ENCODE measurements at regions not wholly inside any gene's neighbourhood (a gene's known extent, or its start where the extent isn't known, plus 50 kb on each side); places are given as distances from the start of the nearest gene placed in this dataset.
"Not testable (repeated sequence)": the region's sequence is repeated elsewhere in the genome, so short reads cannot be mapped to it uniquely, and the experiment has no call there.

DNA sequence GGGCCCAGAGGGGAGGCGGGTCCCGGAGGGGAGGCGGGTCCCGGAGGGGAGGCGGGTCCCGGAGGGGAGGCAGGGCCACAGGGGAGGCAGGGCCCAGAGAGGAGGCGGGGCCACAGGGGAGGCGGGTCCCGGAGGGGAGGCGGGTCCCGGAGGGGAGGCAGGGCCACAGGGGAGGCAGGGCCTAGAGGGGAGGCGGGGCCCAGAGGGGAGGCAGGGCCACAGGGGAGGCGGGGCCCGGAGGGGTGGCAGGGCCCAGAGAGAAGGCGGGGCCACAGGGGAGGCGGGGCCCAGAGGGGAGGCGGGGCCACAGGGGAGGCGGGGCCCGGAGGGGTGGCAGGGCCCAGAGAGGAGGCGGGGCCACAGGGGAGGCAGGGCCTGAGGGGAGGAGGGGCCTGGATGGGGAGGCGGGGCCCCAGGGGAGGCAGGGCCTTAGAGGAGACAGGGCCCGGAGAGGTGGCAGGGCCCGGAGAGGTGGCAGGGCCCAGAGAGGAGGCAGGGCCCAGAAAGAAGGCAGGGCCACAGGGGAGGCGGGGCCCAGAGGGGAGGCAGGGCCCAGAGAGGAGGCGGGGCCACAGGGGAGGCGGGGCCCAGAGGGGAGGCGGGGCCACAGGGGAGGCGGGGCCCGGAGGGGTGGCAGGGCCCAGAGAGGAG, 81.1 kb downstream of the YTHDF1 start:
- not testable (repeated sequence) for DNase-seq (ENCODE audit: low read depth, low spot score); H3K36me3 ChIP-seq (ENCODE audit: control insufficient read depth, insufficient read depth, low read length); H3K27me3 ChIP-seq (ENCODE audit: control insufficient read depth, insufficient read depth, low read length); H3K4me3 ChIP-seq (ENCODE audit: low read length); H3K4me1 ChIP-seq (ENCODE audit: control insufficient read depth, insufficient read depth, low read length); H3K27ac ChIP-seq (ENCODE audit: low read length); H3K9me3 ChIP-seq (ENCODE audit: control insufficient read depth, insufficient read depth, low read length)
- no CpG with 5 or more reads among the region's 29 CpGs for WGBS (ENCODE audit: insufficient coverage, insufficient read length)

DNA sequence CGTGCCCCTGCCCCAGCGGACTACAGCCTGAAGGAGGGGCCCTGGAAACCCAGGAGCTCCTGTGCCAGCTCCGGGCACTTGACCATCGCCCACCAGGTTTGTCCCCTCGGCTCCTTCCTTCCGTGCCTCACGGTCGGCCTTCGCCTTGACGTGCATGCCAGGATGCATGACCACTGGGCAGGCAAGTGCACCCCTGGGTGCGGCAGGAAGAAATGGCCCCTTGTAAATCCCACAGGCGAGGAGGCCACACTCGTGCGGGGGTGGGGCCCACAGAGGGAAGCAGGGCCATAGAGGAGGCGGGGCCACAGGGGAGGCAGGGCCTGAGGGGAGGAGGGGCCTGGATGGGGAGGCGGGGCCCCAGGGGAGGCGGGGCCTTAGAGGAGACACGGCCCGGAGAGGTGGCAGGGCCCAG, 81.7 kb downstream of the YTHDF1 start:
- no peak overlapping the region for H3K27ac ChIP-seq (ENCODE audit: low read length)
- peaks cover 3% of the 10 kb centered on the region; the same call in 1 of the 2 replicates for H3K4me1 ChIP-seq (ENCODE audit: control insufficient read depth, insufficient read depth, low read length)
- H3K4me3 ChIP-seq (ENCODE audit: low read length), result no peak overlapping the region
- WGBS (ENCODE audit: insufficient coverage, insufficient read length), result no CpG with 5 or more reads among the region's 19 CpGs
- no peaks in the 10 kb centered on the region for H3K27me3 ChIP-seq (ENCODE audit: control insufficient read depth, insufficient read depth, low read length)
- no peaks in the 10 kb centered on the region for H3K9me3 ChIP-seq (ENCODE audit: control insufficient read depth, insufficient read depth, low read length)
- DNase-seq (ENCODE audit: low read depth, low spot score), result no peak
- no peaks in the 10 kb centered on the region for H3K36me3 ChIP-seq (ENCODE audit: control insufficient read depth, insufficient read depth, low read length)

DNA sequence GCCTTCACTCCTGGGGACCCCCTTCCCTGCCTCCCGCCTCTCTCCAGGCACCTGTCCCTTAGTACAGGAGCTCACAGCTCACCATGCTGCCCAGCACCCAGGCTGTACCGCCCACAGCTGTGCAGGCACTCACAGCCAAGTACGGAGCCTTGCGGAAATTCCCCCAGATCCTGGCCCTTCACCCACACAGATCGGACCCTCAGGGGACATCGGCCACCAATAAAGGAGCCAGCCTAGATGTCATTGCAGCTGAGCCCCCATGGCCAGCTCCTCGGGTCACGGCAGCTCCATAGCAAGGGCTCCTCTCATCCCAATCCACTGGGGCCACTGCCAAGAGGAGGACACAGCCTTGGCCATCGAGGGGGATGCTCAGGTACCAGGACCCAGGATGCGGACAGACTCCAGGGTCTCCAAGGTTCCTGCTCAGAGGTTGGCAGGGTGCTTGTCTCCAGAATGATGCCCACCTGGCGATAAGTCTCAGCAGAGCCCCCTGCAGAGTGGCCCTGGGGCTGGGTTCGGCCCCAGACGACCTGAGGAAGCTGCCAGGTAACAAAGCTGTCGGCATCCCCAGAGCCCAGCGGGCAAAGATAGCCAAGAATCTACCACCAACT, 82.3 kb downstream of the YTHDF1 start:
- no peaks in the 10 kb centered on the region for H3K9me3 ChIP-seq (ENCODE audit: control insufficient read depth, insufficient read depth, low read length)
- no peak overlapping the region for H3K4me3 ChIP-seq (ENCODE audit: low read length)
- H3K27me3 ChIP-seq (ENCODE audit: control insufficient read depth, insufficient read depth, low read length), result no peaks in the 10 kb centered on the region
- WGBS (ENCODE audit: insufficient coverage, insufficient read length), result no CpG with 5 or more reads among the region's 15 CpGs
- H3K4me1 ChIP-seq (ENCODE audit: control insufficient read depth, insufficient read depth, low read length), result peaks cover 3% of the 10 kb centered on the region; the same call in 1 of the 2 replicates
- DNase-seq (ENCODE audit: low read depth, low spot score), result no peak
- H3K36me3 ChIP-seq (ENCODE audit: control insufficient read depth, insufficient read depth, low read length), result no peaks in the 10 kb centered on the region
- no peak overlapping the region for H3K27ac ChIP-seq (ENCODE audit: low read length)

DNA sequence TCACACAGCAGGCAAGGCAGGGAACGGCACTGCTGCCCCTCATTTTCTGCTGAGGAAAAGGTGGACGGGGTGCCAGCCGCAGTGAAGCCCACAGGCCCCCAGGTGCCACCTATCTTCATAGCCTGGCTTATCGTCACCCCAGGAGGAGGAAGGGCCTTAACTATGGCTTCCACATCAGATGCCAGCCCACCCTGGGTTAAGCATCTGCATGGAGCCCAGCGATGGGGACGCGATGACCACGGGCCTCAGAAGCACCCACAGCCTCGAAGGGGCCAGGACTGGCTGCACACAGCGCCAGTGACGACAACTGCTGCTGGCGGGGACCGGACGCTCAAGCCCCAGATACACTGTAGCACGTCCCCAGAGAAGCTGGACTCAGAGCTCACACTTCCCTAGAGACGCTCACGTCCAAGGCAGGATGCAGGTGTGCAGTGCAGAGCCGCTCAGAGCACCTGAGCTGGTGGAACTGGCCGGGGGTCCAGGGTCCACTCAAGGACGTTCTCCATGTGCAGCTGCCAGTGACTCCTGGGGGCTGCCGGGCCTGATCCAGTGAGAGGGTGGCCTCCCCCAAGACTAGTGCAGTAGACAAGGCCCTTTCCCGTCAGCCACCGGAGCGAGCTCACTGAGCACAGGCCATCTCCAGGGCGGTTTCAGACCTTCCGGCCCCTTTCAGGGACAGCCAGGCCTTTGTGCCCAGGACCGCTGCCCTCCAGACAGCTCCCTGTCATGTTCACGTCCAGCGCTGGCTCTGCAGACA, 83.0 kb downstream of the YTHDF1 start:
- H3K27me3 ChIP-seq (ENCODE audit: control insufficient read depth, insufficient read depth, low read length), result no peaks in the 10 kb centered on the region
- no peaks in the 10 kb centered on the region for H3K36me3 ChIP-seq (ENCODE audit: control insufficient read depth, insufficient read depth, low read length)
- H3K4me1 ChIP-seq (ENCODE audit: control insufficient read depth, insufficient read depth, low read length), result peaks cover 3% of the 10 kb centered on the region; the same call in 1 of the 2 replicates
- no peaks in the 10 kb centered on the region for H3K9me3 ChIP-seq (ENCODE audit: control insufficient read depth, insufficient read depth, low read length)
- DNase-seq (ENCODE audit: low read depth, low spot score), result no peak
- no CpG with 5 or more reads among the region's 29 CpGs for WGBS (ENCODE audit: insufficient coverage, insufficient read length)
- H3K4me3 ChIP-seq (ENCODE audit: low read length), result no peak overlapping the region
- H3K27ac ChIP-seq (ENCODE audit: low read length), result no peak overlapping the region

DNA sequence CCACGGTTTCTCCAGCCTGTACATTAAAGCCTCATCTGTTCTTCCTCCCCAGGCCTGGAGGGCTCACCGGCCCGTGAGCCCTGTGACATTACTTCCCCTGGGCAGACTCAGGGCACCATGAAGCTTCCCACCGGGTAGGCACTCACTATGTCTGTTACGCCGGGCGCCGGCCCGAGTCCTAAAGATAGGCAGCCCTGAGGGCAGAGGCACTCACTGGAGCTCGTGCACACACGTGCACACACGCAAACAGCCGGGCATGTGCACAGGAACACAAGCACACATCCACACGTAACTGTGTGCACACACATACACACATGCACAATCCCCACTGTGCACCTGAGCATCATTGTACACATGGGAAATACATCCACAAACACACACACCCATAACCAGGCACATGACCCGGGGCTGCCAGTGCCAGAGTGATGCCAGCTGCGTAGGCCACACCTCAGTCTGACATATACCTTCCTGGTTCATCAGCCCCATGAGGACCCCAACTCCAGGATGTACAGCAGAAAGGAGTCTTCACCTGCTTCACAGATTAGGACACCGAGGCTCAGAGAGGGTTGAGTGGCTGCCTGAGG, 83.7 kb downstream of the YTHDF1 start:
- WGBS (ENCODE audit: insufficient coverage, insufficient read length), result no CpG with 5 or more reads among the region's 17 CpGs
- H3K9me3 ChIP-seq (ENCODE audit: control insufficient read depth, insufficient read depth, low read length), result no peaks in the 10 kb centered on the region
- no peak overlapping the region for H3K27ac ChIP-seq (ENCODE audit: low read length)
- H3K4me1 ChIP-seq (ENCODE audit: control insufficient read depth, insufficient read depth, low read length), result peaks cover 3% of the 10 kb centered on the region; the same call in 1 of the 2 replicates
- H3K4me3 ChIP-seq (ENCODE audit: low read length), result no peak overlapping the region
- no peaks in the 10 kb centered on the region for H3K36me3 ChIP-seq (ENCODE audit: control insufficient read depth, insufficient read depth, low read length)
- DNase-seq (ENCODE audit: low read depth, low spot score), result no peak
- no peaks in the 10 kb centered on the region for H3K27me3 ChIP-seq (ENCODE audit: control insufficient read depth, insufficient read depth, low read length)

DNA sequence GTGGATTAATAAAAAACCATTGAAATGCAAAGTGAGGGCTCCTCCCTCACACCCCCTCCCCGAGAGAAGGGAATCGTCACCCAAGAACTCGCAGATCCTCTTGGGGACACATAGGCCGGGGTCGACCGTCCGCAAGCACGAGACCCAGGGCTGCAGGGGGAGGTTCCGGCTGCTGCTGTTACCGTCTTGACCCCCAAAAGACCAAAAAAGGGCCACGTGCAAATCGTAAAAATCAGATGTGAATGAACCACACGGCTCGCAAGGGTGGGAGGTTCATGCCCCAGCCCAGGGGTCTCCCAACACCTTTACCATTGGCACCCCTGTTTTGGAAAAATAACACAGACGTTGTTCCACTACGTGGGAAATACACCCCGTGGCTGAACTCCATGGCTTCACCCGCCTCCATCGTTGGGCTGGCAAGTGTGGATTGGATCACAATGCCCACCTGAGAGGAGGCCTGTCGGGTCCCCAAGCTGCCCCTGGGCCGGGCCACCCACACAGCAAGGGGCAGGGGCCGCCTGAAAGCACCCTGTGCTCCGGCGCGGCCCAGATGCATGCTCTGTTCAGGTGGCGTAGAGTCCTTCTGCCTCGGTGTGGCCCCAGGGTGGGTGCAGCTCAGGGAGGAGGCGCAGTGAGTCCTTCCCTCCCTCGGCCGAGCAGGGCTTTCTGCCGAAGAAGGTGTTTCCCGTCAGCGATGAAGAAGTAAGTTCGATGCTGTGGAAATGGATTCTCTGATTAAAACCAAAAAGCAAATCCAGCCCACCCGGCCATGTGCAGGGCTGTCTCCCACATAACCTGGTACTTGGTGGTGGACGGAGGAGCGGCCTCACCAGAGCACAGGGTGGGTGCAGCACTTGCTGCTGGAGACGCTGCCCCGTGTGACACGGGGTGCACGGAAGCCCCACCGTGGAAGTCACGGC, 85.0 kb downstream of the YTHDF1 start:
- no peaks in the 10 kb centered on the region for H3K27me3 ChIP-seq (ENCODE audit: control insufficient read depth, insufficient read depth, low read length)
- DNase-seq (ENCODE audit: low read depth, low spot score), result no peak
- no CpG with 5 or more reads among the region's 43 CpGs for WGBS (ENCODE audit: insufficient coverage, insufficient read length)

DNA sequence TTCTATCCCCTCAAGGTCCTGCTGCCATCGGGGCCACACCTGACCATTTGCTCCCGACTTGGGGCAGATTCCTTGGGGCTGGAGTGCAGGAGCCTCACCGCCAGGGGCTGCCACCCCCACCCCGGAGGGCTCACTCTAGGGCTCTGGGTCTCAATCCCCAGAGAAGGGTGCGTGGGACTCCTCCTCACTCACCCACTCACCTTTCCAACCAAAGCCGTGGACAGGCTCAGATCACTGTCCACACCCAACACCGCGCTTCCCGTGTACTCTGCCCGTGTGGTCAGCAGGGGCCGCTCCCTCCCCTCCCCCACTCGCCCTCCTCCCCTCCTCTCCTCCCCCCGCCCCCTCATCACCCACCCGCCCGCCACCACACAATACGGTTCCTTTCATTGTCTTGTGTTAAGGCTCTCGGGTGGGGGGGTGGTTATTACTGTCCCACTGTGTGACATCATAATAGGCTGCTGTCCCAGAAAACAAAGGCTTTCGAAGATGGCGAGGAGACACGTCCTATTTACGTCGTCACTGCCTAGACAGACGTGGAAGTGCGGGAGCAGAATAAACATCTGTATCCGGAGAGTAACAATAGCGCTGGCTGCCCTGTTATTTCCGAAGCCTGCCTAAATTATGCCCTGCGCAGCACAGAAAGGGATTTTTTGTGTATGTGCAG, 85.8 kb downstream of the YTHDF1 start:
- H3K9me3 ChIP-seq (ENCODE audit: control insufficient read depth, insufficient read depth, low read length), result no peaks in the 10 kb centered on the region
- H3K4me1 ChIP-seq (ENCODE audit: control insufficient read depth, insufficient read depth, low read length), result peaks cover 3% of the 10 kb centered on the region
- no peak for DNase-seq (ENCODE audit: low read depth, low spot score)
- H3K4me3 ChIP-seq (ENCODE audit: low read length), result no peak overlapping the region
- no peaks in the 10 kb centered on the region for H3K27me3 ChIP-seq (ENCODE audit: control insufficient read depth, insufficient read depth, low read length)
- no peak overlapping the region for H3K27ac ChIP-seq (ENCODE audit: low read length)
- no peaks in the 10 kb centered on the region for H3K36me3 ChIP-seq (ENCODE audit: control insufficient read depth, insufficient read depth, low read length)
- WGBS (ENCODE audit: insufficient coverage, insufficient read length), result no CpG with 5 or more reads among the region's 28 CpGs

More for the DNA sequence above, 85.0 kb downstream of the YTHDF1 start:
- H3K4me1 ChIP-seq (ENCODE audit: control insufficient read depth, insufficient read depth, low read length), result peaks cover 3% of the 10 kb centered on the region
- no peak overlapping the region for H3K27ac ChIP-seq (ENCODE audit: low read length)
- H3K4me3 ChIP-seq (ENCODE audit: low read length), result no peak overlapping the region
- no peaks in the 10 kb centered on the region for H3K9me3 ChIP-seq (ENCODE audit: control insufficient read depth, insufficient read depth, low read length)
- H3K36me3 ChIP-seq (ENCODE audit: control insufficient read depth, insufficient read depth, low read length), result no peaks in the 10 kb centered on the region

DNA sequence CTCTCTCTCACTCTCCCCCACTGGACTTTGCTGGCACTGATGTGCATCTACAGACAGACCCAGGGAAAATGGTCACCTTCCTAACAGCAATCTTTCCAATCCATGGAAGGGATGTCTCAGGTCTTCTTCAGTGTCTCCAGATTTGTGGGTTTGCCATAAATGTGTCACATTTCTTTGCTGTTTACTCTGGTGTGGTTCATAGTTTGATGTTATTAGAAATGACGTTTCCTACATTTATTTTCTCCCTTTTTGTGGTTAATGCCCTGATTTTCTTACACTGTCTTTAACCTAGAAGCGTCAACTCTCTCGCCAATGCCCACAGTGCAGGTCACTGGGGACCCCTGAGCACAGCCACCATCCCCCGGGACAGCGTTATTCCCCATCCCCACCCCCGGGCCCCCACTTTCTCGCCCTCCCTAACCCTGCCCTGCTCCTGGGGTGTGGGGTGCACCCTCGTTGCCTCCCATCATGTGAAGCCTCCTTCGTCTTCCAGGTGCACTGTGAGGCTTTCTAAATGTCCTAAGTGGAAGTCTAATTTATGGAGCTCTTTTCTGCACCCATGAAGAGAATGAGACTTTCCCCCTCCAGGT, 86.5 kb downstream of the YTHDF1 start:
- no CpG with 5 or more reads among the region's 9 CpGs for WGBS (ENCODE audit: insufficient coverage, insufficient read length)
- H3K27ac ChIP-seq (ENCODE audit: low read length), result no peak overlapping the region
- no peaks in the 10 kb centered on the region for H3K36me3 ChIP-seq (ENCODE audit: control insufficient read depth, insufficient read depth, low read length)
- no peaks in the 10 kb centered on the region for H3K9me3 ChIP-seq (ENCODE audit: control insufficient read depth, insufficient read depth, low read length)
- no peak overlapping the region for H3K4me3 ChIP-seq (ENCODE audit: low read length)
- no peak for DNase-seq (ENCODE audit: low read depth, low spot score)
- no peaks in the 10 kb centered on the region for H3K27me3 ChIP-seq (ENCODE audit: control insufficient read depth, insufficient read depth, low read length)
- H3K4me1 ChIP-seq (ENCODE audit: control insufficient read depth, insufficient read depth, low read length), result peaks cover 3% of the 10 kb centered on the region

DNA sequence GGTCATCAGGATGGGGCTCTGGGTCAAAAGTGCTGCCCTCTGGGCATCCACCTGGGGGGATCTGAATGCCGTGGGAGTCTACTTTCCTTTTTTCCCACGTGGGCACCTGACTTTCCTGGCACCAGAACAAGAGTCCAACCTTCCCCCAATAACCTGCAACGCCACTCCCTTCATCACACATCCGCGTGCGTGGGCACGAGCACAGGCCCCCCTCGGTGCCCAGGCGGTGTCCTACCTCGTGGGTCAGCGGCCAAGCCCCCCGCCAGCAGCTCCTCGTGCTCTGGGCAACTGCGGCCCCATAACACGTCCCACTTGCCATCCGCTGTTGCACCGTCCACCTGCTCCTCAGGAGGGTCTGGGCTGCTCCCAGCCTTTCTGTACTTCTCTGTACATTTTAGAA, 87.0 kb downstream of the YTHDF1 start:
- Histone ChIP-seq H3K4me1 (ENCODE audit: control insufficient read depth, insufficient read depth, low read length) (peaks cover 1% of the 10 kb centered on the region), H3K9me3 (ENCODE audit: control insufficient read depth, insufficient read depth, low read length) (no peaks in the 10 kb centered on the region), H3K27me3 (ENCODE audit: control insufficient read depth, insufficient read depth, low read length) (no peaks in the 10 kb centered on the region), H3K4me3 (ENCODE audit: low read length) (no peak overlapping the region), H3K27ac (ENCODE audit: low read length) (no peak overlapping the region), H3K36me3 (ENCODE audit: control insufficient read depth, insufficient read depth, low read length) (no peaks in the 10 kb centered on the region)
- WGBS (ENCODE audit: insufficient coverage, insufficient read length), result no CpG with 5 or more reads among the region's 17 CpGs
- DNase-seq (ENCODE audit: low read depth, low spot score), result no peak
